Hepatocyte (in vitro differentiated cells): ENCODE measurements at regions not wholly inside any gene's neighbourhood (a gene's known extent, or its start where the extent isn't known, plus 50 kb on each side); places are given as distances from the start of the nearest gene placed in this dataset.

Source experiments
- EZH2 ChIP-seq: fragments of 200-600 bp; sonication (generic); IDR thresholded peaks from 2 replicates; pipeline ENCODE4 v1.6.1; 2016; ENCODE audit warnings: antibody characterized with exemption, mild to moderate bottlenecking, borderline replicate concordance
- TF ChIP-seq, protein P1 (sequence below): fragments of 200-600 bp; sonication (generic); IDR thresholded peaks from 2 replicates; pipeline ENCODE4 v1.5.1; 2016; ENCODE audit warnings: antibody characterized with exemption, mild to moderate bottlenecking; ENCODE audit not compliant: poor library complexity

DNA sequence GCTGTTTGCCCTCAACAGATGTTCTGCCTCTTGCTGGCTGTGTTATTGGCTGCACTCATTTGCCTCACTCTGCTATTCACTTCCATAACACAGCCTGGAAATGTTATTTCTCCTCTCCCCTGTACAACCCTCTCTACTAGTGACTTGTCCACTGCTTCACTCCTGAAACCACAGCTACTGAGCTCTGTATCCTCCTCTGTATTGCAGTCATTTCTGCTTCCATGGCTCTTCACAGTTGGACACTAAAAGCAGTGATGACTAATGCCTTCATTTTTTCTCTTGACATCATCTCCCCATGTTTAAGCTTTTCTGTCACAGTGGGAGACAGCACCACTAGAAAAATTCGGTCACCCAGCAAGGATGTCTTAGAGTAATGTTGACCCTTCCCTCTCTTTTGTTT, 123.0 kb upstream of the PPP1R2C start:
- TF ChIP-seq, protein P1, sequence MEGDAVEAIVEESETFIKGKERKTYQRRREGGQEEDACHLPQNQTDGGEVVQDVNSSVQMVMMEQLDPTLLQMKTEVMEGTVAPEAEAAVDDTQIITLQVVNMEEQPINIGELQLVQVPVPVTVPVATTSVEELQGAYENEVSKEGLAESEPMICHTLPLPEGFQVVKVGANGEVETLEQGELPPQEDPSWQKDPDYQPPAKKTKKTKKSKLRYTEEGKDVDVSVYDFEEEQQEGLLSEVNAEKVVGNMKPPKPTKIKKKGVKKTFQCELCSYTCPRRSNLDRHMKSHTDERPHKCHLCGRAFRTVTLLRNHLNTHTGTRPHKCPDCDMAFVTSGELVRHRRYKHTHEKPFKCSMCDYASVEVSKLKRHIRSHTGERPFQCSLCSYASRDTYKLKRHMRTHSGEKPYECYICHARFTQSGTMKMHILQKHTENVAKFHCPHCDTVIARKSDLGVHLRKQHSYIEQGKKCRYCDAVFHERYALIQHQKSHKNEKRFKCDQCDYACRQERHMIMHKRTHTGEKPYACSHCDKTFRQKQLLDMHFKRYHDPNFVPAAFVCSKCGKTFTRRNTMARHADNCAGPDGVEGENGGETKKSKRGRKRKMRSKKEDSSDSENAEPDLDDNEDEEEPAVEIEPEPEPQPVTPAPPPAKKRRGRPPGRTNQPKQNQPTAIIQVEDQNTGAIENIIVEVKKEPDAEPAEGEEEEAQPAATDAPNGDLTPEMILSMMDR: no peak
- TF ChIP-seq EZH2: no peak
